ENCODE measurements at regions not wholly inside any gene's neighbourhood (a gene's known extent, or its start where the extent isn't known, plus 50 kb on each side); places are given as distances from the start of the nearest gene placed in this dataset.

DNA sequence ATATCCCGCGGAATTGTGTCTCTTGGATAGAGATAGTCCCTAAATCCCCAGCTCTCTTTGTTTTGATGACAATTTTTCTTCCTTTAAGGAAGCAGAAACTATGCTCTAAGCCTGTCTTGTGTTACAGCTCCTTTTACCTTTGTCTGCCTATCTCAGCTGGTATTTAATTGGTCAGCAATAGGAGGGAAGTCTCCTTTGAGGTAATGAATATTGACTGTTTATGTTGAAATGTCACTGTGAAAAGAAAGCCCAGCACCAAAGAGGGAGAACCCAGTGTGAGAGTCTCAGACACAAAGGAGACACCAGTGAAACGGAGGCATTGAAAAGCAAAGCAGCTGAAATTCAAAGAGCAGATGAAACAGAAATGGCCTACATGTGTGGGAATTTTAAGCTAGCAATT lies 372.6 kb downstream of the NR2F2 start:
- no peak overlapping the region for H3K4me3 ChIP-seq (ENCODE audit: low read length)
- no peaks in the 10 kb centered on the region for H3K36me3 ChIP-seq (replicated peaks; ENCODE audit: low read depth, low read length)
- no peaks in the 10 kb centered on the region for H3K79me2 ChIP-seq (ENCODE audit: low read length)
- no peak overlapping the region for H3K9ac ChIP-seq (ENCODE audit: low read length)
- H2AFZ ChIP-seq (ENCODE audit: low read depth, low read length) = no peak overlapping the region
- H3K27me3 ChIP-seq (ENCODE audit: low read depth, low read length) = 0 out of 2 replicates have a peak, but pooled peaks cover 6% of the 10 kb centered on the region
- no peak overlapping the region for H3K4me2 ChIP-seq (ENCODE audit: low read length)
- H3K9me3 ChIP-seq (ENCODE audit: insufficient read depth, low read length) = no peaks in the 10 kb centered on the region
- TF ChIP-seq EZH2phosphoT487 (IDR thresholded peaks at IDR 0.05; ENCODE audit: low read depth) = no peak
- TF ChIP-seq CTCF (IDR thresholded peaks at IDR 0.05; ENCODE audit: low read depth, low read length) = no peak
- no peaks in the 10 kb centered on the region for H4K20me1 ChIP-seq (ENCODE audit: insufficient read depth, low read length)
- H3K27ac ChIP-seq (ENCODE audit: low read length) = no peak overlapping the region
- H3K4me1 ChIP-seq (ENCODE audit: low read length) = no peaks in the 10 kb centered on the region

GRCh38 chr15:96703794-96704550 lies 373.5 kb downstream of the NR2F2 start:
- H3K79me2 ChIP-seq (ENCODE audit: low read length) = no peaks in the 10 kb centered on the region
- no peaks in the 10 kb centered on the region for H3K4me1 ChIP-seq (ENCODE audit: low read length)
- H3K4me2 ChIP-seq (ENCODE audit: low read length) = no peak overlapping the region
- H2AFZ ChIP-seq (ENCODE audit: low read depth, low read length) = no peak overlapping the region
- H3K9ac ChIP-seq (ENCODE audit: low read length) = no peak overlapping the region
- 0 out of 2 replicates have a peak, but pooled peaks cover 6% of the 10 kb centered on the region for H3K27me3 ChIP-seq (ENCODE audit: low read depth, low read length)
- TF ChIP-seq EZH2phosphoT487 (IDR thresholded peaks at IDR 0.05; ENCODE audit: low read depth) (no peak), CTCF (IDR thresholded peaks at IDR 0.05; ENCODE audit: low read depth, low read length) (no peak)
- no peak overlapping the region for H3K27ac ChIP-seq (ENCODE audit: low read length)
- H3K36me3 ChIP-seq (replicated peaks; ENCODE audit: low read depth, low read length) = no peaks in the 10 kb centered on the region
- no peaks in the 10 kb centered on the region for H4K20me1 ChIP-seq (ENCODE audit: insufficient read depth, low read length)
- no peaks in the 10 kb centered on the region for H3K9me3 ChIP-seq (ENCODE audit: insufficient read depth, low read length)
- H3K4me3 ChIP-seq (ENCODE audit: low read length) = no peak overlapping the region

- H3K27me3 ChIP-seq (ENCODE audit: low read depth, low read length) = no peaks in the 10 kb centered on the region
- no peak for TF ChIP-seq EZH2phosphoT487 (IDR thresholded peaks at IDR 0.05; ENCODE audit: low read depth)
- TF ChIP-seq CTCF (IDR thresholded peaks at IDR 0.05; ENCODE audit: low read depth, low read length) = no peak
- H3K79me2 ChIP-seq (ENCODE audit: low read length) = no peaks in the 10 kb centered on the region
Observed at GRCh38 chr15:96716075-96716474, 385.6 kb downstream of the NR2F2 start.

DNA sequence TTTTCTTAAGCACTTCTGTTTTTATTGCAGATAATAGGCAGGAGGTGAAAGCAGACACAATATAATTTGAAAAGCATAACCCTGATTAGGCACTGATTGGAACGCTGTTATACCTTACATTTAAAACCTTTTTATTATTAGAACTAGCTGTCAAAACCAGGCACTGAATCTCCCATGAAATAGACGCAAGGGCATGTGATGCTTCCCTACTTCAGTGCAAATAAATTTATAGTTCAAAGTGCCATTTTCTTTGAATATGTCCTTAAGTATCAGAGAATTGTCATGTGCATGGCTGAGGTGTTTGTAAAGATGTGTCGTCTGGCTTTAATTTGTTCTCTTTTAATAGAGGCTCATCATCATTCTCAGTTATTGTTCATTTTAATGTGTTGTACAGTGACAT lies 386.0 kb downstream of the NR2F2 start:
- Histone ChIP-seq H3K9ac (ENCODE audit: low read length) (no peak overlapping the region), H3K9me3 (ENCODE audit: insufficient read depth, low read length) (no peaks in the 10 kb centered on the region), H3K27me3 (ENCODE audit: low read depth, low read length) (no peaks in the 10 kb centered on the region), H3K4me1 (ENCODE audit: low read length) (no peaks in the 10 kb centered on the region), H3K36me3 (replicated peaks; ENCODE audit: low read depth, low read length) (no peaks in the 10 kb centered on the region), H3K4me2 (ENCODE audit: low read length) (no peak overlapping the region), H3K27ac (ENCODE audit: low read length) (no peak overlapping the region), H3K79me2 (ENCODE audit: low read length) (no peaks in the 10 kb centered on the region), H2AFZ (ENCODE audit: low read depth, low read length) (no peak overlapping the region), H3K4me3 (ENCODE audit: low read length) (no peak overlapping the region), H4K20me1 (ENCODE audit: insufficient read depth, low read length) (no peaks in the 10 kb centered on the region)
- TF ChIP-seq EZH2phosphoT487 (IDR thresholded peaks at IDR 0.05; ENCODE audit: low read depth) = no peak
- TF ChIP-seq CTCF (IDR thresholded peaks at IDR 0.05; ENCODE audit: low read depth, low read length) = no peak

More at GRCh38 chr15:96716075-96716474, 385.6 kb downstream of the NR2F2 start:
- no peak overlapping the region for H3K4me3 ChIP-seq (ENCODE audit: low read length)
- no peaks in the 10 kb centered on the region for H4K20me1 ChIP-seq (ENCODE audit: insufficient read depth, low read length)
- no peak overlapping the region for H3K9ac ChIP-seq (ENCODE audit: low read length)
- no peaks in the 10 kb centered on the region for H3K9me3 ChIP-seq (ENCODE audit: insufficient read depth, low read length)
- H3K36me3 ChIP-seq (replicated peaks; ENCODE audit: low read depth, low read length) = no peaks in the 10 kb centered on the region
- H3K27ac ChIP-seq (ENCODE audit: low read length) = no peak overlapping the region
- H3K4me1 ChIP-seq (ENCODE audit: low read length) = no peaks in the 10 kb centered on the region
- H2AFZ ChIP-seq (ENCODE audit: low read depth, low read length) = no peak overlapping the region
- H3K4me2 ChIP-seq (ENCODE audit: low read length) = no peak overlapping the region

Measured in OCI-LY3 (cell line).